Ovary (tissue), 7 donors: ENCODE measurements at regions not wholly inside any gene's neighbourhood (a gene's known extent, or its start where the extent isn't known, plus 50 kb on each side); places are given as distances from the start of the nearest gene placed in this dataset.

Experiments
- DNase-seq, 5 donors: peaks; one replicate each; pipeline ENCODE4 v3.0.0-alpha.2; 2019 to 2020
- H3K27ac ChIP-seq, 2 donors: fragments of 200-600 bp; one replicate each; pipeline versions ENCODE4 v1.5.1 to v1.8.0; 2019 to 2022
- H3K27me3 ChIP-seq: fragments of 200-600 bp; one replicate; pipeline ENCODE4 v1.8.0; 2022
- H3K36me3 ChIP-seq: fragments of 200-600 bp; sonication (generic); one replicate; pipeline ENCODE4 v1.5.1; 2019
- H3K4me1 ChIP-seq: one replicate; pipeline ENCODE4 v1.8.1; 2013; ENCODE audit warnings: mild to moderate bottlenecking, moderate library complexity; ENCODE audit not compliant: insufficient read depth
- H3K4me3 ChIP-seq: fragments of 200-600 bp; sonication (generic); one replicate; pipeline ENCODE4 v1.5.1; 2017
- H3K9me3 ChIP-seq, 2 donors: fragments of 200-600 bp in 1 of 2; sonication (generic) in 1 of 2; one replicate each; pipeline versions ENCODE4 v1.5.1 to v1.8.1; 2013 to 2019; ENCODE audit warnings: mild to moderate bottlenecking in 1 of 2, moderate library complexity in 1 of 2
- CTCF ChIP-seq, 3 donors: fragments of 450-650 bp in 2 of 3; fragments of 200-600 bp in 1 of 3; IDR thresholded peaks; one replicate each; pipeline versions ENCODE4 v1.5.1 to v1.8.0; 2016 to 2022; ENCODE audit warnings: antibody characterized with exemption in 3 of 3, mild to moderate bottlenecking in 1 of 3
- EP300 ChIP-seq: sonication (generic); formaldehyde crosslinking; IDR thresholded peaks from one replicate; pipeline ENCODE4 v1.6.1; 2017; ENCODE audit warnings: antibody characterized with exemption
- POLR2A ChIP-seq: fragments of 450-650 bp; IDR thresholded peaks from one replicate; pipeline ENCODE4 v1.6.1; 2017; ENCODE audit warnings: antibody characterized with exemption, mild to moderate bottlenecking, moderate library complexity
- WGBS, 3 donors: extraction: QIAGEN DNeasy Blood & Tissue Kit in 1 of 3; methylation state at CpG; one replicate each; pipeline versions ENCODE4 v1.1.5 to v1.1.7; 2013 to 2017; 5-methylcytosine and 5-hydroxymethylcytosine counted together
- intact Hi-C, 4 donors: fragments of 100-400 bp; cut with DNase I; formaldehyde crosslinking; loops; one replicate each; pipeline versions ENCODE4 v1.11.0 to v1.15.1; 2022 to 2023
- donor health status: DM: no; HTN: no; CAD: no; lungs with moderate emphysema.
- donor health status: DM: no; HTN: no; CAD: no.
- donor health status: Bipolar disorder and iron deficiency.
- donor health status: DM: no; HTN: no; CAD: no.
- donor health status: DM: yes; HTN: yes; CAD: no.

- no peak overlapping the region for H3K27ac ChIP-seq
Observed at GRCh38 chr10:69732147-69732825, 69.4 kb upstream of the COL13A1 start.

GRCh38 chr10:69732826-69733150 lies 68.9 kb upstream of the COL13A1 start:
- intact Hi-C loops: no loop called here
- peaks cover 9% of the 10 kb centered on the region for H3K4me1 ChIP-seq
- H3K4me3 ChIP-seq: no peak overlapping the region
- DNase-seq: no peak
- no peaks in the 10 kb centered on the region for H3K9me3 ChIP-seq
- no peaks in the 10 kb centered on the region for H3K36me3 ChIP-seq
- H3K27me3 ChIP-seq: no peaks in the 10 kb centered on the region
- 69 to 89% (median 76%) methylated on average over 6 of the region's 6 CpGs for WGBS, 3 donors
- TF ChIP-seq EP300 (no peak), CTCF (IDR thresholded peaks at IDR 0.05) (no peak), POLR2A (no peak)
- no peak overlapping the region for H3K27ac ChIP-seq

More at GRCh38 chr10:69732147-69732825, 69.4 kb upstream of the COL13A1 start:
- H3K4me3 ChIP-seq: no peak overlapping the region
- no peaks in the 10 kb centered on the region for H3K36me3 ChIP-seq
- WGBS, 3 donors: 89 to 93% (median 90%) methylated on average over 16 of the region's 16 CpGs
- no peak for DNase-seq
- intact Hi-C loops: no loop called here
- peaks cover 9% of the 10 kb centered on the region for H3K4me1 ChIP-seq
- no peak for TF ChIP-seq CTCF (IDR thresholded peaks at IDR 0.05)
- no peak for TF ChIP-seq POLR2A
- TF ChIP-seq EP300: no peak
- H3K27me3 ChIP-seq: no peaks in the 10 kb centered on the region
- no peaks in the 10 kb centered on the region for H3K9me3 ChIP-seq

- no peak for DNase-seq
- Histone ChIP-seq H3K4me1 (peaks cover 9% of the 10 kb centered on the region), H3K36me3 (no peaks in the 10 kb centered on the region), H3K9me3 (no peaks in the 10 kb centered on the region), H3K27me3 (no peaks in the 10 kb centered on the region), H3K4me3 (no peak overlapping the region), H3K27ac (no peak overlapping the region)
- no peak for TF ChIP-seq CTCF (IDR thresholded peaks at IDR 0.05)
- no peak for TF ChIP-seq POLR2A
- no peak for TF ChIP-seq EP300
- 62 to 69% (median 62%) methylated on average over 4 of the region's 4 CpGs for WGBS, 3 donors
- intact Hi-C loops: no loop called here
Observed at GRCh38 chr10:69733791-69734261, 67.9 kb upstream of the COL13A1 start.

DNA sequence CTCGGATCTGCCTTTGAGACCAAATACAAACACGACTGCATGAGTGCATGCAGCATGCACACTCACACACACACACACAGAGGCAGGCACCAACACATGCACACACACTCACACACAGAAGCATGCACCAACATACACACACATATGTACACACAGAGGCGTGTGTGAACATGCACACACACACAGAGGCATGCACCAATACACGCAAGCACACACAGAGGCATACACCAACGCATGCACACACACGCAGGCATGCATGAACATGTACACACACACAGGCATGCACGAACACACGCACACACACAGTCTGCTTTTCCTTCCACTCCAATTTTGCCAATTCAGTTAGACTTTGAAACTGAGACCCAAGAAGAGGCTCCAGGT lies 67.3 kb upstream of the COL13A1 start:
- Histone ChIP-seq H3K4me1 (peaks cover 13% of the 10 kb centered on the region), H3K27ac (no peak overlapping the region), H3K36me3 (no peaks in the 10 kb centered on the region), H3K27me3 (no peaks in the 10 kb centered on the region), H3K9me3 (no peaks in the 10 kb centered on the region), H3K4me3 (no peak overlapping the region)
- DNase-seq: no peak
- no peak for TF ChIP-seq EP300
- no peak for TF ChIP-seq CTCF (IDR thresholded peaks at IDR 0.05)
- TF ChIP-seq POLR2A: no peak
- intact Hi-C loops: no loop called here
- 87 to 89% (median 87%) methylated on average over 8 of the region's 8 CpGs for WGBS, 3 donors
